Fibroblast of mammary gland (primary cell): ENCODE measurements at regions not wholly inside any gene's neighbourhood (a gene's known extent, or its start where the extent isn't known, plus 50 kb on each side); places are given as distances from the start of the nearest gene placed in this dataset.

Source experiments
- DNase-seq: peaks from one replicate; pipeline ENCODE4 v3.0.0-alpha.2; 2010; ENCODE audit warnings: low read depth
- H3K4me3 ChIP-seq: 2 replicates; pipeline ENCODE4 v1.5.1; 2011; ENCODE audit warnings: low read depth, mild to moderate bottlenecking, low read length, moderate library complexity; ENCODE audit not compliant: control insufficient read depth
- CTCF ChIP-seq: conservative IDR thresholded peaks from 2 replicates; pipeline ENCODE4 v1.5.1; 2011; ENCODE audit warnings: low read depth, low read length, inconsistent platforms; ENCODE audit not compliant: control insufficient read depth, insufficient read depth

- TF ChIP-seq CTCF: no peak
- no peak for DNase-seq
- H3K4me3 ChIP-seq: no peak overlapping the region
These were observed 133.0 kb downstream of the MAD2L1 start for GRCh38 chr4:119933606-119934005.

GRCh38 chr4:119932277-119932676, 134.4 kb downstream of the MAD2L1 start:
- H3K4me3 ChIP-seq: no peak overlapping the region
- no peak for TF ChIP-seq CTCF
- no peak for DNase-seq

- TF ChIP-seq CTCF: no peak
- no peak overlapping the region for H3K4me3 ChIP-seq
- no peak for DNase-seq
These were observed 136.1 kb downstream of the MAD2L1 start for GRCh38 chr4:119930546-119930945.

GRCh38 chr4:119921830-119922229, 144.8 kb downstream of the MAD2L1 start:
- no peak for DNase-seq
- no peak overlapping the region for H3K4me3 ChIP-seq
- no peak for TF ChIP-seq CTCF

GRCh38 chr4:119906277-119906676, 160.4 kb downstream of the MAD2L1 start:
- DNase-seq: no peak
- no peak for TF ChIP-seq CTCF
- H3K4me3 ChIP-seq: no peak overlapping the region

DNA sequence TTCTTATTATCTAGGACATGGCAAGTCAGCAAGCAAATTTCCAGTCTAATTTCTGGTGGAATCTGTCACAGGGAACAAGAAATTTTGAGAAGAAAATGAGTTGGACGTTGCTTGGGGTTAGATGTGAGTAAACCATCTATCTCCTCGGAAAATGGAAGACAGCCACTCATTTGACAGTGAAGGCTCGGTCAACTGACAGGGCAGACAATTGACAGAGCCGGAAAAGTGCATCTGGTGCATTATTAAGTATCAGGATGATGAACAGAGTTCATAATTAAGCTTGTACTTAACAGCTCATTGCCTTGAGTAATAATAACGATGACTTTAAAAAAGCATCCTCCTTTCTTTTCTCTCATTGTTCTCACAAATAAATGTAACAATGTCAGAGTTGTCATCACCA, 168.4 kb downstream of the MAD2L1 start:
- H3K4me3 ChIP-seq: no peak overlapping the region
- no peak for TF ChIP-seq CTCF

DNA sequence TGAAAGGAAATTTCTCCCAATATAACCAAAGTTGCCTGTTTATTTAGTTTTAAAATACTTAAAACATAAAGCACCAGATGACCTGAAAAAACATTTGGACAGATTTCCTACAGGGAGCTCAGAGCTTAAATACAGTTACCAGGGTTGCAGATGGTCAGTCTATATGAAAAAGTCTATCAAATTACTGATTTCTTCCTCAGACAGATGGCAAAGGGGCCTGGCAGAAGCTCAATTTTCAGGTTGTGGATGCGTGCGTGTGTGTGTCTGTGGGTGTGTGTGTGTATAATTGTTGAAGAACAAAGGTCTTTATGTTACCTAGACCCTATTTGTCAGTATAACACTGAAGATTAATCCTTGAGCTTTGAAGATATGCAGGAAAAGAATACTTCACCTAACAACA, 169.4 kb downstream of the MAD2L1 start:
- no peak for TF ChIP-seq CTCF
- H3K4me3 ChIP-seq: no peak overlapping the region
- DNase-seq: no peak

More for the DNA sequence above, 168.4 kb downstream of the MAD2L1 start:
- DNase-seq: no peak
